ENCODE measurements at regions not wholly inside any gene's neighbourhood (a gene's known extent, or its start where the extent isn't known, plus 50 kb on each side); places are given as distances from the start of the nearest gene placed in this dataset.
A peak's percentile ranks its signal among the peaks of the same experiment; 100 is the strongest.

DNA sequence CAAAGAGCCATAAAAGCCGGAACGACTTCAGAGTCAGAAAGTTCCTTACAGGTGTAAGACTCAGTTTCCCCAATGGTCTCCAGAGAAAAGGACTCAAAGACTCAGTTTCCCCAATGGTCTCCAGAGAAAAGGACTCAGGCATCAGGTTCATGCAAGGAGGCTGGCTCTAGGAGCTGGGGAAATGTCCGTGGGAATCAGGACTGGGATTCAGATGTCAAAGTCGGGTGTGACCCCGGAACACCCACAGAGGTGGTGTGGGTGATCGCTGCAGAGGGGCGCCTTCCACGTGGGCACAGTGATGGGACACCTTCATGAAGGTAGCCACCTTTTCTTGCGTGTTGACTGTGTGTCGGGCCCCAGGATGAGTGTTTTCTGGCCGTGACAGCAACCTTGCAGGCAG, 340.8 kb downstream of the NPHP4 start:
- DNase-seq: no peak

GRCh38 chr1:5651027-5651410, 341.2 kb downstream of the NPHP4 start:
- DNase-seq: no peak

GRCh38 chr1:5650283-5651026, 341.8 kb downstream of the NPHP4 start:
- no peak for DNase-seq

DNA sequence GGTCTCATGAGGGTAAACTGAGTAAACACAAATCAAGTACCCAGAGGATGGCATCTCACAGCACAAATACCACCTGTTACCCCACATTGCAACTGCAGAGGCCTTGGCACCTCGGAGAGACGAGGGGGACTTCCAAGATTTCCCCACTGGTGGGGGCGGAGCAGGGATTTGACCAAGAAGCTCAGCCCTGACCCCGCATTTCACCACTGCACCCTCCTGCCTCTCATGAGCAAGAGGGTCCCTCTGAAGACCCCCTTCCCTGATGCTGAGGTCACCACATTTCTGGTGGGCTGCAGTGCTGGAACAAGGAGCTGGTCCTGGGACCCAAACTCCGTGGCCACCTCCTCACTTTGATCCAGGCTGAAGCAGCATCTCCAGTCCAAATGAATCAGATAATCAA, 342.4 kb downstream of the NPHP4 start:
- DNase-seq: no peak

- DNase-seq: no peak
These were observed 343.1 kb downstream of the NPHP4 start for GRCh38 chr1:5649166-5649551.

DNA sequence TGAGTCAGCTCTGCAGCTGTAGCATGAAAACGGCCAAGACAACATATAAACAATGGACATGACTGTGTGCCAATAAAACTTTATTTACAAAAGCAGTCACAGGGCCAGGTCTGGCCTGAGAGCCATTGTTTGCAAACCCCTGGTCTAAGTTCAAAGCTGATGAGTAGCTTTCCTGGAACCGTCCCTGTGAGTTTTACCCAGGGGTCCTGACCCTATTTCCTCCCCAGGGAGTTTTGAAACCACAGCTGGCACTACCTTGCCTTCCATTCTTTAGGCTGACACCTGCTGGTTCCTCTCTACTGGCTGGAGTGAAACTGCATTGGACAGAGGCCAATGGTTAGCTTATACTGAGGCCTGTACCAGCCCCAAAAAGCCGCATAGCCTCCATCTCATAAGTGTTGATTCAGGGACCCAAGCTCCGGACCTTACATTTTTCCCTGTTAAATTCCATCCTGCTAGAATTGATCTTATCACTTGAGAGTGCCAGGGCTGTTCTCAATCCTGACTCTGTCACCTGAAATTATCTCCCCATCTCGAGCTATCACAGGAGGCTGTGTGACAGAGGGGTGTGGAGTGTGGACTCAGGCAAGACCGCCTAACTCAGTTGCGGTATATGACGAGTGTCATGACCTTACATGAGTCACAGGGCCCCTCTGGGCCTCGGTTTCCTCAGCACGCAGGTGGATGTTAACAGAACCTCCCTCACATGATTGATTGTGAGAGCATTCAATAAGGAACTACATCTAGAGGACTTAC, 343.6 kb downstream of the NPHP4 start:
- peak; percentile 93 for DNase-seq

- no peak for DNase-seq
These were observed 345.0 kb downstream of the NPHP4 start for GRCh38 chr1:5647234-5647633.

DNA sequence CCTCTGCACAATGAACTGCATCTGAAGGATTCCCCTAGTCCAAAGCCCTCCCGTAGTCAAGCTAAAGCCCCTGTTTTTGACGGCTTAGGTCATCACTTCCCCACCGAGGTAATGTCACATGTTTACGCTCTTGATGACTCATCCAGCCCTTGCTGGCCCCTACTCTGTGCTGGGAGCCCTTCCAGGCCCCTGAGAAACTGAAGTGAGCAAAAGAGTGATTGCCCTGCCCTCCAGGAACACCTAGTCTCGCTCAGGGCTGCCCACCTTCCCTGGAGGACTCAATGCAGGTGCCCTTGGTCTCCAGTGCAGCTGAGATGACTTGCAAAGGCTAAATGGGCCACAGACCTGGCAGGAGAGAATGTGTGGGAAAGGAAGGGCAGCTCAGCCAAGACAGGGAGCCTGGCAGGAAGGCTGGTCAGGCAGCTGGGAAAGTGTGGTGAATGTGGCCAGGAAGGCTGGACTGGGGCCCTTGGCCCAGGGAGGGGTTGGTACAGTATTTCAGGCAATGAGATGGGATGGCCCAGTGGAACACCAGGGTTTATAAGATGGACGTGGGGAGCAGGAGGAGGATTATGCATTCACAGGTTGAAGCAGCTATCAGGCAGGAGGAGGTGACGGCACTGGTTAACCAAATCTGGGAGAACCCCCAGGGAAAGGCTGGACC, 345.6 kb downstream of the NPHP4 start:
- no peak for DNase-seq

GRCh38 chr1:5645929-5646328, 346.3 kb downstream of the NPHP4 start:
- no peak for DNase-seq

DNA sequence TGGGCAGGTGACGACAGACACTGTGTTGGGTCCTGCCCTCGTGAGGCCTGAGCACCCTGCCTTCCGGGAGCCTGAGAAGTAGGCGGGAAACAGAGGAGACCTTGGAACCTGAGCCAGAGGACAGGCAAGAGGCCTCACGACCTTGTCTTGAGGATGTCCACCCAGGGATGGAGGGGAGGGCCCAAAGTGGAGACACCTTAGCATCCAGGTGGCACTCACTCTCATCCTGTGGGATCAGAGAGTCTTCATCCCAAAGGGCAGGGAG, 347.2 kb downstream of the NPHP4 start:
- DNase-seq: no peak

DNA sequence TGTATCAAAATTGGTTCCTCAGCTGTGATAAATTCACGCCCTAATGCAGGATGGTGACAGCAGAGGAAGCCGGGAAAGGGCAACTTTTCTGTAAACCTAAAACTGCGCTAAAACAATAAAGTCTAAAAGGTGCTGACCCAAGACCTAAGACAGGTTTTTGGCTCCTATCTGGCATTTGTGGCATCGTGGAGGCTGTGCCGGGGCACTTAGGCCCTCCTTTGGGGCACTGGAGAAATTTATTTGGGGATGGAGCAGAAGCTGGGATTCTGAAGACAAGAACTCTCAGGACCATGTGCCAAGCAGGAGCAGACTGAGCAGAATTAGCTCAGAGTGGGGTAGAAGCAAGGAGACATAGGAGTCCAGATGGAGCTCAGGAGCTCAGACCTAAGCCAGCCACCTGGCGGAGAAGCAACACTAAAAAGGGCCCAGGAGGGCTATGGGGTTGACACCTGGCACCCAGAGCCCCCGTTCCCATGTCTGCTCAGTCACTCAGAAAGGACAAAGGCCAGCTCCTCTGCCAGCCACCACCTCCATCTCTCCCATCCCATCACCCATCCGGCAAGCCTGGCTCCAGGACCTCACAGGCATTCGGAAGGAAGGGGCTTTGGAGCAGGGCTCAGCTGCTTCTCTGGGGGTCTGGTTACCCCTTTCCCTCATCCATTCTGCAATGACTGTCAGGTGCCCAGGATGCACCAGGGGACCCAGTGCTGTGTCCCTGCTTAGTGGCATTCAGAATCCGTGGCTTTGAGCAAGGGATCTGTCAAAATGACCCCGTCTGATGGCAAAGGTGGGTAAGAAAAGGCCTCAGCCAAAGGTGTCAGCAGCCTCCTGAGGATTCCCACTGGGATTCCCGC, 347.7 kb downstream of the NPHP4 start:
- no peak for DNase-seq

- no peak for DNase-seq
These were observed 348.7 kb downstream of the NPHP4 start for GRCh38 chr1:5643360-5644107.

GRCh38 chr1:5640845-5641244, 351.4 kb downstream of the NPHP4 start:
- peak; percentile 37 for DNase-seq

DNA sequence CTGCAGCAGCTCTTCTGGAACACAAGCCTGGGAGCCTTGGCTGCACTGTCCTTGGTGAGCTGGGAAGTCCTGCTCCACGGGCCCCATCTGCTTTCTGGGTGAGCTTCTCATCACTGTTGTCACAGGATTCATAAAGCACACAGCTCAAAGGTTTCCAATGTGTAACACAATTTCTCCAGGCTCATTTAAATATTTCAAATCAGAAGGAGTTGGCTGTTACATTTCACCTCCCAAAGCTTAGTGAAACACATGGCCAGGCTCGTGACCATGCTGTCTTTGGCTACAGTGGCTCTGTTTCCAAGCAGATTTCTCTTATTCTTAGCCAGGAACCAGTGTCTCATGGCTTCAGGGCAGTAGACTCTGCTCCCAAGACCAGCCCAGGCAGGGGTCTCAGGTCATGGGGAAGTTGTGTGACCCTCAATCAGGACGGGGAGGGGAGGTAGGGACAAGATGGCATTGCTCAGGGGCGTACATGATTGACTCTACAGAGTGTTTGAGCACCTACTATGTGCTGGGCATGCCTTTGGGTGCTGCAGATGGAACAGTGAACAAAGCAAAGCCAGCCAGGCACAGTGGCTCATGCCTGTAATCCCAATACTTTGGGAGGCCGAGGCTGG, 353.0 kb downstream of the NPHP4 start:
- no peak for DNase-seq

GRCh38 chr1:5638582-5638981, 353.6 kb downstream of the NPHP4 start:
- DNase-seq: no peak

DNA sequence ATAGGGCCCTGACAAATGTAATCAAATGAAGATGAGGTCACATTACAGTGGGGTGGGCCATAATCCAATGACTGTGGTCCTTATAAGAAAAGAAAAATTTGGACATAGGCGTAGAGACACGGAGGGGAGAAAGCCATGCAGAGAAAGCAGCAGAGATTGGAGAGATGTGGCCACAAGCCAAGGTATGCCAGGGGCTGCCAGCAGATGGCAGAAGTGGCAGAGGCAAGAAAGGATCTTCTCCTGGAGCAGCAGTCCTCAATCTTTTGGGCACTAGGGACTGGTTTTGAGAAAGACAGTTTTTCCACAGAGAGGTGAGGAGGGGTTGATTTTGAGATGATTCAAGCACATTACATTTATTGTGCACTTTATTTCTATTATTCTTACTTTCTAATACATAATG, 355.1 kb downstream of the NPHP4 start:
- peak; percentile 67 for DNase-seq

- DNase-seq: no peak
These were observed 357.3 kb downstream of the NPHP4 start for GRCh38 chr1:5634893-5635292.

DNA sequence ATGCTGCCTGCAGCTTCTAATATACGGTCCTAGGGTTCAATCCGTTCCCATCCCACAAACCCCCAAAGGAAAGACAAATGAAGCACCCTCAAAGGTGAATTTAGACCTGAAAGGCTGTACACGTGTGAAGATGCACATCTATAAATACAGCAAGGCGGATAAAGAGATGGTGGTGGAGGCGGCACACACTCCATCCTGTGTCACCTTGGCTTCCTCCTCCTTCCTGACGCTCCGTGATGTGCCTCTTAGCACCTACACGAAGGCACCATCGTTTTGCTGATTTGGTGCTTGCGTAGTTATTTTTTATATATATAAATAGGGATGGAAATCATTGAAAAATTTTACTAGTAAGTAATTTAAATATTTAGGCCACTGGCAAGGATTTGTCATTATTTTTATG, 359.4 kb downstream of the NPHP4 start:
- DNase-seq: no peak

GRCh38 chr1:5632224-5632623, 360.0 kb downstream of the NPHP4 start:
- DNase-seq: no peak

GRCh38 chr1:5628416-5628815, 363.8 kb downstream of the NPHP4 start:
- no peak for DNase-seq

DNA sequence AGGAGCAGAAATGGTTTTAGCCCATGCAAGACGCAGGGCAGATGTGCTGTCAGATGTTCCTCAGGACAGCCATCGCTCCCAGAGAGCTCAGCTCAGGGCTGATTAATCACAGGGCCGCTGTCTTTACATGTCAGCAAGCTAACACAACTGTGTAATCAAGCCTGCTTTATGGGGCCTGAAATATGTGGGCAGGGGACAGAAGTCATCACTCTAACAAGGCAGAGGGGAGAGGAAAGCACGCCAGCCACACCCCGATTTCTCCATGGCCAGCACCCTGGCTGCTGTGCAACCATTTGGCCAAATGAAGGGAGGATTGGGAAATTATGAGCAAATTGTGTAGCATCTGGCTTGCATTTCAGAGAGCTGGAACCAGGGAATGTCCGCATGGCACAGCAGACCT, 368.8 kb downstream of the NPHP4 start:
- no peak for DNase-seq

DNA sequence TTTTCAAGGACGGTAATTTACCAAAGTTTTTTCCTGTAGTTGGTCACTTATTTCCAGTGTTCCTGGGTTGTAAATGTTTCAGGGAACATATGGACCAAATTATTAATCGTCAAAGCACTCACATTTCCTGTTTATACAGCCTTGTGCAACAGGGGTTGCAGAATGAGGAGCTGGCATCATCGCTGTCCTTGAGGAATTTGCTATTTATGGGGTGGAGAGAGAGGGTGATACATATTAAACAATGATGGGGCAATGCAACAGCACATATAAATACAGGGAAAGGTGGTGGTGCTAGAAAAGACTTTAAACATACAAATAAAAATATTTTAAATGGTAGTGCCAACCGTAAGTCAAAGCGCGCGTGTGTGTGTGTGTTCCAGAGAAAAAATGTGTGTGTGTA, 369.8 kb downstream of the NPHP4 start:
- no peak for DNase-seq
